SJCRH30 (cell line): ENCODE measurements at regions not wholly inside any gene's neighbourhood (a gene's known extent, or its start where the extent isn't known, plus 50 kb on each side); places are given as distances from the start of the nearest gene placed in this dataset.
"Not testable (repeated sequence)": the region's sequence is repeated elsewhere in the genome, so short reads cannot be mapped to it uniquely, and the experiment has no call there.

Experiments used
- DNase-seq, 2 experiments: peaks; one replicate each; pipeline ENCODE4 v3.0.0-alpha.2; 2015 to 2020
- H3K27ac ChIP-seq: fragments of 250-450 bp; sonication (Bioruptor Pico); 2 replicates; pipeline ENCODE4 v1.5.1; 2020; ENCODE audit warnings: mild to moderate bottlenecking, moderate library complexity
- H3K27me3 ChIP-seq: fragments of 250-450 bp; sonication (Bioruptor Pico); 2 replicates; pipeline ENCODE4 v1.5.1; 2020; ENCODE audit warnings: mild to moderate bottlenecking, moderate library complexity
- H3K36me3 ChIP-seq: fragments of 250-450 bp; sonication (Bioruptor Pico); 2 replicates; pipeline ENCODE4 v1.5.1; 2020; ENCODE audit warnings: mild to moderate bottlenecking, moderate library complexity
- H3K4me1 ChIP-seq: fragments of 250-450 bp; sonication (Bioruptor Pico); 2 replicates; pipeline ENCODE4 v1.5.1; 2020; ENCODE audit warnings: mild to moderate bottlenecking, moderate library complexity
- H3K4me3 ChIP-seq: fragments of 250-450 bp; sonication (Bioruptor Pico); 2 replicates; pipeline ENCODE4 v1.5.1; 2020; ENCODE audit warnings: mild to moderate bottlenecking, moderate library complexity
- H3K9me3 ChIP-seq: fragments of 250-450 bp; sonication (Bioruptor Pico); replicated peaks from 2 replicates; pipeline ENCODE4 v1.5.1; 2020; ENCODE audit warnings: mild to moderate bottlenecking, moderate library complexity

DNA sequence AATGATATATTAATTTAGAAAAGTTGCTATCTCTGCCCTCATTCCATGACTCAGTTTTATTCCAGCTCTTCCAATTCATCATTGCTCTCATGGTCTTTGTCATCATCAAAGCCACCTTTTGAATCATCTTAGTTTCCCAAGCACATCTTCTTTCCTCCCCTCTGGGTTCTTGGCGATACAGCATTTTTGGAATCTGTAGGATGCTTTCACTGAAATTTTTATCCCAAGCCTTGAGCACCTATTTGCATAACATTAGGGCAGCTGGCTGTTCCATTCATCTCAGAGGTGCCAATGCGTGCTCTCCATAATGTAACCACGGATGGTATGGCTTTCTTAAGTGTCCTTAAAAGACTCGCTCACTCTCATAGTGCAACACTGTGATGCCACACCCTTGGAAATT is 100.4 kb downstream of the SNX5 start:
- Histone ChIP-seq H3K36me3 (no peaks in the 10 kb centered on the region), H3K4me3 (no peak overlapping the region), H3K27ac (no peak overlapping the region)

DNA sequence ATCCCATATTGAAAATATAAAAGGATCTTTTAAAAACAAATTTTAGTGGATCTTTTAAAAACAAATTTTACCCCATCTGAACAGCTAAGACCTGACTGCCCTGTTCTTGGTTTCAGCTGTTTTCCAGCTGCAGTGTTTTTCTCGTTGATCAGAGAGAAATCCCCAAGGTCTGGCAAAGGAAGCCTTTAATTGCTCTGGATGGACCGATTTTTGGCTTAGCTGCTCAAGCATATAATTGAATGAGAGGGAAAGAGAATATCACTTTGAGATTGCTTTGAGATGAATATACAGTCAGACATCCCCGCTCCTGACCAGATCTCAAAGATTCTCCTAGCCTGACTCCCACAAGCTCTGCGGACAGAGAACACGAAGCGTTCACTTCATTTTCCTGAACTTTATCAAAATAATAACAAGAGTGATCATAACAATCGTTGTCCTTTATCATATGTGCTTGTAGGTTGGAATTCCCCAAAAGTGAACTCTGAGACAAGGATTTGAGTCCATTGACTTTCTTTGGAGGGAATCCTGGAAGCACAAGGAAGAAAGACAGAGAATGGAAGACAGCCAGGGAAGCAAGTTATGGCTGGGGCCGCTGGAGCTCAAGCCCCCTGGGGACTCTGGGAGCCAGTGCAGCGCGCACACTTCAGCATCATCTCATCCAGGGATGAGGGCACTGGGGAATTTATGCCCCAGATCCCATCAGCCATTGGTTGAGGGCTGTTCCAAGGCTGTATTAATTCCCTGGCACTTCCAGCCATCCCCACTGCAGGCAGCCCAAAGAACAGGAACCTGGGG is 101.3 kb downstream of the SNX5 start:
- no peak for DNase-seq
- Histone ChIP-seq H3K27ac (no peak overlapping the region), H3K27me3 (peaks cover 4% of the 10 kb centered on the region; the same call in 1 of the 2 replicates), H3K36me3 (no peaks in the 10 kb centered on the region), H3K4me3 (no peak overlapping the region), H3K9me3 (no peaks in the 10 kb centered on the region), H3K4me1 (no peaks in the 10 kb centered on the region)

More for the DNA sequence above, 100.4 kb downstream of the SNX5 start:
- peaks cover 4% of the 10 kb centered on the region; the same call in 1 of the 2 replicates for H3K27me3 ChIP-seq
- DNase-seq = no peak
- H3K4me1 ChIP-seq = no peaks in the 10 kb centered on the region
- H3K9me3 ChIP-seq = no peaks in the 10 kb centered on the region

DNA sequence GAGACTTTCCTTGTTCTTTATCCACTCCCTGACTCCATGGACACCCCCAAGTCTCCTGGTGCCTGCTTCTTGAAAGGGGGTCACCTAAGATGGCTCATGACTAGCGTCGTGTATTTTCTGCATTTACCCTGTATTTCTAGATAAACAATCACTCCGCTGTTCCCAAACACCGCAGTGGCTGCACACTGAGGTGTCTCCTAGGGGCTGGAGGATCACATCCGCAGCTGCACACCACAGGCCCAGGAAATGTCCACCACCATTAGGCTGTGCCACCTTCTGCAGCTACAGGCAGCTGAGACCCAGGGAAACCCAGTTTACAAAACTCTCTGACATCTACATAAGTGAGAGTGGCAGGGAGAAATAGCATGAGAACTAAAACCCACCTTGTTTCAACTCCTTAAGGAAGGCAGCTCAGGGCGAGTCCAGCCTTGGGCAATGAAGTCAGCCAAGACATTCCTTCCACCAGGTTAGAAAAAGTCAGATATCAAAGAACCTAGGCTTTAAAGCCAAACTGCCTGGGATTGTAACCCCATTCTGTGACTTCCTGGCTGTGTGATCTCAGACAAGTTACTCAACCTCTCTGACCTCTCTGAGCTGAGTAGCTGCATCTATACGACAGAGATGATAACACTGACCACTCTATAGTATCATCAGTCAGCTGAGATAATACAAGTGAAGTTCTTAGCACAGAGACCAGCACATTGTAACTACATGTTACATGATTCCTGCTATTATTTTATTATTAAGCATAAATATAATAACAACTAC is 102.2 kb downstream of the SNX5 start:
- Histone ChIP-seq H3K4me1 (no peaks in the 10 kb centered on the region), H3K36me3 (no peaks in the 10 kb centered on the region), H3K4me3 (no peak overlapping the region), H3K9me3 (no peaks in the 10 kb centered on the region), H3K27ac (no peak overlapping the region), H3K27me3 (peaks cover 4% of the 10 kb centered on the region; the same call in 1 of the 2 replicates)
- no peak for DNase-seq

DNA sequence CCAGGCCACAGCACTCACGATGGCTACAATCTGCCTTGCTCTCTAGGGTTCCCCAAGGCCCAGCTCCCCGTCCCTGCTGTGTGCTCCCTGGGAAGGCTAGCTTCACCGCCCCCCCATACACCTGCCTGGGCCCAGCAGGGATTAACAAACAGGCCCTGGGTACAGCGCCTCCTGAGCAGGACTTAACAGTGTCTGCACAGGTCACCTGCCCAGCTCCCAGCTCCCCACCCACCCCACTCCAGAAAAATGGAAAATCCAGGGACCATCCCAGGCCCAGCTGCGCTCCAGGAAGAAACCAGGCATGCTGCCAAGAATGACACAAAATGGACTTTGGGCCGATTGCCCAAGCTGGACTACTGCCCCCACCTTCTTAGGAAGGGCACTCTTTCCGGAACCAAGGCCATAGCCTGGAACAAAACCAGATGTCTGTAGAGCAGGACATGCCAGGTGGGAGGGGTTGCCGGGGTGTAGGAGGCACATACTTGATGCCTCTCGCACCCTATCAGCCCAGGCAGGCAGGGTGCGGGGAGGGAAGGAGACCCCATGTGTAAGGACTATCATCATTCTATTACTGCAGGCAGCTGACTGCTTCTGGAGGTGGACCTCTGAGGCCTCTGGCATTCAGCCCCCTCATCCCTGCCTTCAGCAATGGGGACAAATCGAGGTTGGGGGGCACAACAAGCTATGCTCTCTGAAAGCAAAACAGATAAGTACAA is 104.9 kb downstream of the SNX5 start:
- no peak for DNase-seq
- Histone ChIP-seq H3K4me3 (no peak overlapping the region), H3K27me3 (peaks cover 4% of the 10 kb centered on the region; the same call in 1 of the 2 replicates), H3K27ac (no peak overlapping the region), H3K9me3 (no peaks in the 10 kb centered on the region), H3K4me1 (no peaks in the 10 kb centered on the region), H3K36me3 (no peaks in the 10 kb centered on the region)

DNA sequence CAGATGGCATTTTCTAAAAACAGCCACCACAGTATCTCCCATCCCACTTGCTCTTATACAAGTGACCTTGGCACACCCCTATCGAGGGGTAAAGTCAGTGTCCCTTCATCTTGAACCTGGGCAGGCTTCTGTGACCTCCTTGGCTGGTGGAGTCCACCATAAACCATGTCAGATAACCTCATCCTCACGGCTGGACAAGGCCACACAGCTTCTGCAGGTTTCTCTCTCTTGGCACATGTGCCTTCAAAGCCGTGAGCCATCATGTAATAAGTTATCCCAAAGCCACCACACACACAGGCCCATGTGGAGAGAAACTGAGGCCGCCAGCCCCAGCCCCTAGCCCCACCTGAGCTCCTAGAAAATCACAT is 105.4 kb downstream of the SNX5 start:
- H3K4me3 ChIP-seq = no peak overlapping the region
- DNase-seq = no peak
- H3K27ac ChIP-seq = no peak overlapping the region
- no peaks in the 10 kb centered on the region for H3K9me3 ChIP-seq
- no peaks in the 10 kb centered on the region for H3K36me3 ChIP-seq
- H3K27me3 ChIP-seq = peaks cover 4% of the 10 kb centered on the region; the same call in 1 of the 2 replicates
- no peaks in the 10 kb centered on the region for H3K4me1 ChIP-seq

DNA sequence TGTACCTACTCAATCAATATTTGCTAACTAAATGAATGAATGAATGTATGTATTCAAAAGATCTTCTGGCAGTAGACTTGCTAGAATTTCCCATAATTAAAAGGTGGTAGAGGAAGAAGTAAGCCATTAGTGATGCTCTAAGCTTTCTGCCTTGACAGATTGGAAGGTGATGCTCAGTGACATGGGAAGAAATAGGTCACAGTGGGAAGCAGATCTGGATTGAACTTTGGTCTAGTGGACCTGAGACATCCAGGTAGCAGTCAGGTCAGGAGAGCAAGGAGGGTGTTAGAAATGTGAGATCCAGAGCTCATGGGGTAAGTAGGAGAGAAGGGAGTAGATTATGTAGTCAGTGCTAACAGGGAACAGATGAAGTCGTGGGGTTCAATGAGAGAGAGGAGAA is 106.4 kb downstream of the SNX5 start:
- Histone ChIP-seq H3K4me3 (no peak overlapping the region), H3K27me3 (peaks cover 4% of the 10 kb centered on the region; the same call in 1 of the 2 replicates), H3K9me3 (no peaks in the 10 kb centered on the region), H3K27ac (no peak overlapping the region), H3K36me3 (no peaks in the 10 kb centered on the region), H3K4me1 (no peaks in the 10 kb centered on the region)
- no peak for DNase-seq

DNA sequence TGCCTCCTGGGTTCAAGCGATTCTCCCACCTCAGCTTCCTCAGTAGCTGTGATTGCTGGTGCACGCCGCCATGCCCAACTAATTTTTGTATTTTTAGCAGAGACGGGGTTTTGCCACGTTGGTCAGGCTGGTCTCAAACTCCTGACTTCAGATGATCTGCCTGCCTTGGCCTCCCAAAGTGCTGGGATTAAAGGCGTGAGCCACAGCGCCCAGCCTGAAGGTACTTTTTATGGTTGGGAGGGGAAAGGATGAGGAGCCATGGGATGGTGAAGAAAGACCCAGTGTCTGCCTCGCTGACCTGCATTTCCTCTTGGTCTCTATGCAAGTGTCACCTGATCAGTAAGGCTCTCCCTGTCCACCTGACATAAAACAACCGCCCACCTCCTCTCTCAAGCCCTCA is 107.0 kb downstream of the SNX5 start:
- H3K27me3 ChIP-seq, DNase-seq, H3K4me1 ChIP-seq, H3K4me3 ChIP-seq, H3K27ac ChIP-seq, H3K36me3 ChIP-seq, H3K9me3 ChIP-seq: not testable (repeated sequence)

DNA sequence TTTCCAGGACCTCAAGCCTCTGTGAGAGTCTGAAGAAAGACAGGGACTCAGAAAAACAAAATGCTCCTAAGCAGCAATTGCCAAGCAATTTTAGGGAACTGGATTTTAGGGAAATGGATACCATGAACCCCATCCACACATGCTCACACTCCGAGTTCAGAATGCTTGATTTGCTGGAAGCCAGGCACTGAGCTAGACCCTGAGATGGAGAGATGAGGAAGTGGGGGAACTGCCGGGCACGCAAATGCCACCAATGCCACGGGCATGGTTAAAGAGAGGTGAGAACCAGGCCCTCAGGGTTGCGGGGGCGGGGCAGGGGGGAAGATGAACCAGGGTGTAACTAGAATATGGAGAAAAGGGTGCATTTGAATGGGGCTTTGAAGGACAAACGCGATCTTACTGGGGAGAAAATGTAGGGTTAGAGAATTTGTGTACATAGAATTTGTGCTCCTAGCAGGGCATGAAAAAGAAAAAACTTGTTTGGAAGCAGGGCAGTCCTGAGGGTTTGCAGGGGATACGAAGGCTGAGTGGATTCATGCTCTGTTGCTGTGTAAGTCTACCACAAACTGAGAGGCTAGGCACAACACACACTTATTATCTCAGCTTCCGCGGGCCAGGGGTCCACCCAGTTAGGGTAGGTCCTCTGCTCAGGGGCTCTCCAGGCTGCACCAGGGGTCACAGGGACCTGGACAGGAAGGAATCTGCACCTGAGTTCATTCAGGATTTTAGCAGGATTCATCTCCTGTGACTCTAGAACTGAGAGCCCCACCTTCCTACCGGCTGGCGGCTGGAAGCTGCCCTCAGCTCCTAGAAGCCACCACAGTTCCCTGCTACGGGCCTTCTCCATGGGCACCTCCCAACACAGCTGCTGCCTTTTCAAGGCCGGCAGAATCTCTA is 108.0 kb downstream of the SNX5 start:
- Histone ChIP-seq H3K27me3 (peaks cover 4% of the 10 kb centered on the region; the same call in 1 of the 2 replicates), H3K4me1 (no peaks in the 10 kb centered on the region), H3K9me3 (no peaks in the 10 kb centered on the region), H3K36me3 (no peaks in the 10 kb centered on the region), H3K4me3 (no peak overlapping the region), H3K27ac (no peak overlapping the region)
- no peak for DNase-seq

DNA sequence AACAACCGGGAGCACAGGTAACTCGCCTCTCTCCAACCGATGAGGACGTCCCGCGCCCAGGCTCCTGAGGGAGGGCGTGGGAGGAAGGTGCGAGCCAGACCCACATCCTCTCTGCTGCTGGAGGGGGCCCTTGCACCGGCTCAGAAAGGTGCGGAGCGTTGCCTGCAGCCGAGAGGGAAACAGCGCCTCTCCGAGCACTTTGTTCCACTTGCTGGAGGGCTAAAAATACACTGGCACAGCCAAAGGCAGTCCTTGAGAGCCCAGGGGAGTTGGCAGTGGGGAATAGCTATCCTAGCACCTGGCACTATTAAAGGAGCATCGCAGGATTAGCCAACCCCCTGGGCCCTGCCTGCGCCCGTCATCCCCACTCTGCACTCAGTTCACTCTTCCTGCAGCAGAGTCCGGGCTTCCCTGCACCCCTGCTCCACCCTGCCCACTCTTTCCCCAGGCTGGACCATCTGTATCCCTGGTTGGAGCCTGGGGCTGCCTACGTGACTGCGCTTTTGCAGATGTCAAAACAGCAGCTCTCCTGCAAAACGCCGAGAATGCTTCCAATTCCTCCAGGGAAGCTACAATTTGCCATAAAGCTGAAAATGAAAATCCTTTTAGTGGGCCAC is 108.9 kb downstream of the SNX5 start:
- Histone ChIP-seq H3K27ac (no peak overlapping the region), H3K9me3 (no peaks in the 10 kb centered on the region), H3K4me3 (no peak overlapping the region), H3K4me1 (no peaks in the 10 kb centered on the region), H3K27me3 (peaks cover 4% of the 10 kb centered on the region; the same call in 1 of the 2 replicates), H3K36me3 (no peaks in the 10 kb centered on the region)
- no peak for DNase-seq

DNA sequence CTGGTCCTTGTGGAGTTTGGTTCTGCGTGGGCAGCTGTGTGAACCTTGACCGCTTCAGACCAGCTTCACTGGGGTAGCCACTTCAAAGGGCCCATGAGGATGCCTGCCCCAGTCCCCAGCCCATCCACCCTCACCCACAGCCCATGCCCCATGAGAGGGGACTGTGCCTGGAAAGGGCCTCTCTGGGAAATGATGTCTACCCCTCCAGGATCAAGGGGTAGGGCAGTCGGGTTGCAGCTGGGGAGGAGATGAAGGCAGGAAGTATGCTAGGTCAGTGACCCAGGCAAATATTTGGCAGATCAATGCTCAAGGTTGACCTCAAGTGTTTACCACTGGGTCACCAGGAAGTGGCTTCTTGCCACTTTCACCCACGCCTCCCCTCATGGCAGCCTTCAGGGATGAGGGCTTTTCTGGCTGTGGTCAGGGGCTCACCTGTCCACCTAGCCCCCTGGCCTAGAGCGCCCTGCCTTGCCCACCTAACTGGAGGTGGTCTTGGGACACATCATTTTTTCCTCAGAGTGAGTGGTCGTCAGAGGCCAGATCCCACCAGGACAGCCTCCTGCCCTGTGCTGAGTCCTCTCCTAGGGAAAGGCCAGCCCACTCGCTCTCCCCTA is 109.5 kb downstream of the SNX5 start:
- no peak overlapping the region for H3K4me3 ChIP-seq
- H3K9me3 ChIP-seq = no peaks in the 10 kb centered on the region
- no peaks in the 10 kb centered on the region for H3K4me1 ChIP-seq
- H3K27me3 ChIP-seq = no peaks in the 10 kb centered on the region; the same call in 1 of the 2 replicates
- no peaks in the 10 kb centered on the region for H3K36me3 ChIP-seq
- DNase-seq = no peak
- H3K27ac ChIP-seq = no peak overlapping the region

DNA sequence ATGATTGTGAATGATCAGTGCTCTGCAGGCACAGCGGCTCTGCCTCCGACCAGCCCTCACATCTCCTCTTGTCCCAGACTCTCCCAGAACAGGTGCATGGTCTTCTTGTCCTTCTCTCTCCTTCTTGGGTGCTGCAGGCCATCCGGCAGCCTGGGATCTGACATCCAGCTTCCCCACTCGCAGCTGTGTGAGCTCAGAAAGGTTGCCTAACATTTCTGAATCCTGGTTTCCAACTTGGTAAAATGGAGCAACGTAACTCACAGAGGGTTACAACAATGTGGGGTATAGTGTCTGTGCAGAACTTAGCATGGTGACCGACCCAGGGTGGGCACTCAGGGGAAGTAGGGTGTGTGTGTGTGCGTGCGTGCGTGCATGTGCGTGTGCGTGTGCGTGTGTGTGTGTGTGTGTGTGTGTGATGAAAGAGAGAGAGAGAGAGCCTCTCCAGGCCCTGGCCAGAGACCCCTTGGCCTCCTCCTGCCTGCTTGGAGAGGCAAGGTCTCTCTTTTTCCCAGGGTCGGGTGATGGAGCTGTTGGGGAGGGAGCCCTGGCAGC is 110.1 kb downstream of the SNX5 start:
- Histone ChIP-seq H3K27me3 (no peaks in the 10 kb centered on the region; the same call in none of the 2 replicates), H3K36me3 (no peaks in the 10 kb centered on the region), H3K27ac (no peak overlapping the region), H3K9me3 (no peaks in the 10 kb centered on the region), H3K4me1 (no peaks in the 10 kb centered on the region), H3K4me3 (no peak overlapping the region)
- DNase-seq = no peak

DNA sequence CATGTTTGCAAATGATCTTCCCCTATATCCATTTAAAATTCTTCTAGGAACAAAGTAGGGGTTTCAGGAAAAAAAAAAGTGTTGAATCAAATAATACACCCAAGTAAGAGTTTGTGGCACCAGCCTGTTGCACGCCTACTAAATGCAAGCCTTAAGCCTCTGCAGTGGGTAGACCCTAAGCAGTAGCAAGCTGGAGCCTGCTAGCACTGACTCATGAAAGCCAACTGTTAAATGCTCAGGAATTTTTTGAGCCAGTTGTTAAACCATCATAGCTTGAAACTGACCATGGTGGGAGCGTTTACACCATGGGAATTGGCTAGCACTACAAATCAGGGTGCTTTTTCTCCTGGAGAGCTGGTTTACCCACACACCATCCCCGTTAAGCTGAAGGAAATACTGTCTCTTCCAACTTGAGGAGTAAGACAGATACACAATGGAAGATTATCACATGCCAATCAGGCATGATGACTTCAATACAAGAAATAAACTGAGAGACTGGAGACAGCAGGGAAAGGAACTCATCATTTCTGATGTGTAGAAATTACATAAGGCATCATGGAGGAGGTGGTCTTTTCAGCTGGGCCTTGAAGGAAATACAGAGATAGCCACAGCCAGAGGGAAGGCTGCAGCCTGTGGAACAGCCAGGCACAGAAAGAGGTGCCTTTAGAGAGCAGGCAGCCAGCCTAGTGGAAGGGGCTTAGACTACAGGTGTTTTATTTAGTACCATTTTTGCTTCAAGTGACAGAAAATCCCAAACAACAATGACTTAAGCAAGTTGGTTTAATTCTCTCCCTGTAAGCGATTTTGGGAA is 110.8 kb downstream of the SNX5 start:
- Histone ChIP-seq H3K4me1 (no peaks in the 10 kb centered on the region), H3K36me3 (no peaks in the 10 kb centered on the region), H3K27ac (no peak overlapping the region), H3K27me3 (no peaks in the 10 kb centered on the region; the same call in none of the 2 replicates), H3K9me3 (no peaks in the 10 kb centered on the region), H3K4me3 (no peak overlapping the region)
- no peak for DNase-seq
